Fibroblast of lung (primary cell): ENCODE measurements at regions not wholly inside any gene's neighbourhood (a gene's known extent, or its start where the extent isn't known, plus 50 kb on each side); places are given as distances from the start of the nearest gene placed in this dataset.
"Not testable (repeated sequence)": the region's sequence is repeated elsewhere in the genome, so short reads cannot be mapped to it uniquely, and the experiment has no call there.

ENCODE experiments used
- DNase-seq, 2 donors: peaks; one replicate each; pipeline versions ENCODE4 v3.0.0 to v3.0.0-alpha.2; 2010; ENCODE audit warnings: low read depth in 2 of 2
- H2AFZ ChIP-seq: 2 replicates; pipeline ENCODE4 v1.5.1; 2012; ENCODE audit warnings: low read length, control low read depth, inconsistent platforms
- H3K27ac ChIP-seq: 2 replicates; pipeline ENCODE4 v1.5.1; 2011; ENCODE audit warnings: low read length, control low read depth; ENCODE audit not compliant: insufficient read depth
- H3K27me3 ChIP-seq: 2 replicates; pipeline ENCODE4 v1.5.1; 2011; ENCODE audit warnings: mild to moderate bottlenecking, low read length; ENCODE audit not compliant: control insufficient read depth, insufficient read depth
- H3K36me3 ChIP-seq: 2 replicates; pipeline ENCODE4 v1.5.1; 2011; ENCODE audit warnings: low read length; ENCODE audit not compliant: control insufficient read depth, insufficient read depth
- H3K4me1 ChIP-seq: 2 replicates; pipeline ENCODE4 v1.5.1; 2011; ENCODE audit warnings: low read length; ENCODE audit not compliant: control insufficient read depth, insufficient read depth; ENCODE audit errors: extremely low read depth
- H3K4me2 ChIP-seq: 2 replicates; pipeline ENCODE4 v1.5.1; 2011; ENCODE audit warnings: low read length, control low read depth; ENCODE audit not compliant: insufficient read depth; ENCODE audit errors: extremely low read depth
- H3K4me3 ChIP-seq, 4 experiments: fragments of 200-600 bp in 1 of 4; sonication (generic) in 1 of 4; replicated peaks in 1 of 4; 2 replicates each; pipeline ENCODE4 v1.5.1; 2011 to 2016; ENCODE audit warnings: low read length in 4 of 4, low read depth in 3 of 4, mild to moderate bottlenecking in 3 of 4, control low read depth in 2 of 4, inconsistent platforms in 1 of 4, mixed read lengths in 1 of 4; ENCODE audit not compliant: insufficient read depth in 1 of 4; ENCODE audit errors: control extremely low read depth in 1 of 4
- H3K79me2 ChIP-seq: 2 replicates; pipeline ENCODE4 v1.5.1; 2012; ENCODE audit warnings: mild to moderate bottlenecking, low read length, inconsistent platforms; ENCODE audit not compliant: control insufficient read depth, insufficient read depth
- H3K9ac ChIP-seq: 2 replicates; pipeline ENCODE4 v1.5.1; 2011; ENCODE audit warnings: mild to moderate bottlenecking, low read length, control low read depth; ENCODE audit not compliant: insufficient read depth
- H3K9me3 ChIP-seq: 2 replicates; pipeline ENCODE4 v1.5.1; 2012; ENCODE audit warnings: low read depth, low read length; ENCODE audit not compliant: control insufficient read depth, insufficient read depth
- H4K20me1 ChIP-seq: 2 replicates; pipeline ENCODE4 v1.5.1; 2011; ENCODE audit warnings: low read length; ENCODE audit not compliant: control insufficient read depth, insufficient read depth; ENCODE audit errors: extremely low read depth
- CTCF ChIP-seq, 2 donors: IDR thresholded peaks in 1 of 2; conservative IDR thresholded peaks in 1 of 2; 1 replicate in 1 of 2; 2 replicates in 1 of 2; pipeline ENCODE4 v1.5.1; 2011 to 2012; ENCODE audit warnings: low read length in 2 of 2, control low read depth in 1 of 2, inconsistent platforms in 1 of 2, low read depth in 1 of 2, mild to moderate bottlenecking in 1 of 2
- EZH2 ChIP-seq: IDR thresholded peaks from 2 replicates; pipeline ENCODE4 v1.5.1; 2012; ENCODE audit warnings: low read length, control low read depth, mild to moderate bottlenecking; ENCODE audit errors: missing control alignments

DNA sequence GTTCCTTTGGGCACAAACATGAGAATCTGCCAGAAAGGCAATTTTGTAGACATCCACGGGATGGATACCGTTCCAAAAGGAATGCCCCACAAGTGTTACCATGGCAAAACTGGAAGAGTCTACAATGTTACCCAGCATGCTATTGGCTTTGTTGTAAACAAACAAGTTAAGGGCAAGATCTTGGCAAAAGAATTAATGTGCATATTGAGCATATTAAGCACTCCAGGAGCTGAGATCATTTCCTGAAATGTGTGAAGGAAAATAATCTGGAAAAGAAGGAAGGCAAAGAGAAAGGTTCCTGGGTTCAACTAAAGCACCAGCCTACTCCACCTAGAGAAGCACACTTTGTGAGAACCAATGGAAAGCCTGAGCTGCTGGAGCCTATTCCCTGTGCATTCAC is 103.9 kb upstream of the ARG1 start:
- Histone ChIP-seq H3K79me2 (no peaks in the 10 kb centered on the region), H3K4me2 (no peak overlapping the region), H4K20me1 (no peaks in the 10 kb centered on the region), H3K4me3 (no peak overlapping the region), H3K4me1 (no peaks in the 10 kb centered on the region), H3K27ac (no peak overlapping the region), H3K9ac (no peak overlapping the region), H3K27me3 (no peaks in the 10 kb centered on the region), H3K9me3 (no peaks in the 10 kb centered on the region), H3K36me3 (no peaks in the 10 kb centered on the region), H2AFZ (no peak overlapping the region)
- TF ChIP-seq CTCF (conservative IDR thresholded peaks at IDR 0.05 in 1 of 2, IDR thresholded peaks at IDR 0.05 in 1 of 2; ENCODE audit: low read depth in 1 of 2, low read length in 2 of 2) (no peak), EZH2 (no peak)
- no peak for DNase-seq

- Histone ChIP-seq H3K4me3 (no peak overlapping the region), H3K4me1 (no peaks in the 10 kb centered on the region), H3K4me2 (no peak overlapping the region), H3K79me2 (no peaks in the 10 kb centered on the region), H2AFZ (no peak overlapping the region), H3K27ac (no peak overlapping the region), H4K20me1 (no peaks in the 10 kb centered on the region), H3K36me3 (no peaks in the 10 kb centered on the region), H3K27me3 (no peaks in the 10 kb centered on the region), H3K9ac (no peak overlapping the region), H3K9me3 (no peaks in the 10 kb centered on the region)
- DNase-seq, result no peak
- TF ChIP-seq EZH2, result no peak
- no peak for TF ChIP-seq CTCF (conservative IDR thresholded peaks at IDR 0.05 in 1 of 2, IDR thresholded peaks at IDR 0.05 in 1 of 2; ENCODE audit: low read depth in 1 of 2, low read length in 2 of 2)
Observed at GRCh38 chr6:131470534-131470933, 102.5 kb upstream of the ARG1 start.

DNA sequence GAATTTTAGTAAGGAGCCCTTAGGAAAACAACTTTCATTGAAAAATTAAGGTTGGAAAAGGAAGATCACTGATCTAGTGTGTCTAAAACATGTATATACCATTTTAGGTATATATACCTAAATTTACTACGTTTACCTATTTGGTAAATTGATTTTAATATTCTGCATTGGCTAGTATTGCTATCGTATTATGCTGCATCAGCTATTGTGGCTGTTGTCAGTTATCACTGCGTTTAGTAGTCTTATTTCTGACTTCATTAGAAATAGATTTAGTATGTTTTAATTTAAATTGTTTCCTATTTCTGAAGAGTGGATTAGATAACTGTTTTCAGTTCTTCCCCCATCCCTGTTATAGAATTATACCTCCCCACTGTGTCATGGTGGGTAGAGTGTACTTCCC is 101.7 kb upstream of the ARG1 start:
- no peaks in the 10 kb centered on the region for H3K27me3 ChIP-seq
- no peaks in the 10 kb centered on the region for H3K9me3 ChIP-seq
- H3K79me2 ChIP-seq, result no peaks in the 10 kb centered on the region
- no peaks in the 10 kb centered on the region for H4K20me1 ChIP-seq
- no peak for TF ChIP-seq CTCF (conservative IDR thresholded peaks at IDR 0.05 in 1 of 2, IDR thresholded peaks at IDR 0.05 in 1 of 2; ENCODE audit: low read depth in 1 of 2, low read length in 2 of 2)
- TF ChIP-seq EZH2, result no peak
- H3K27ac ChIP-seq, result no peak overlapping the region
- H3K36me3 ChIP-seq, result no peaks in the 10 kb centered on the region
- no peak for DNase-seq
- H3K4me1 ChIP-seq, result no peaks in the 10 kb centered on the region
- H3K9ac ChIP-seq, result no peak overlapping the region
- no peak overlapping the region for H3K4me2 ChIP-seq
- no peak overlapping the region for H2AFZ ChIP-seq
- H3K4me3 ChIP-seq, result no peak overlapping the region

DNA sequence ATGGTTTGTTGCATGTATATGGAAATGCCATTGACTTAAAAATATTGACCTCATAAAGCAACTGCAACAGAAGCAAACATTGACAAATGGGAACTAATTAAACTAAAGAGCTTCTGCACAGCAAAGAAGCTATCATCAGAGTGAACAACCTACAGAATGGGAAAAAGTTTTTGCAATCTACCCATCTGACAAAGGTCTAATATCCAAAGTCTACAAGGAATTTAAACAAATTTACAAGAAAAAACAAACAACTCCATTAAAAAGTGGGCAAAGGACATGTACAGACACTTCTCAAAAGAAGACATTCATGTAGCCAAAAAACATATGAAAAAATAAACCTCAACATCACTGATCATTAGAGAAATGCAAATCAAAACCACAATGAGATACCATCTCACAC is 99.7 kb upstream of the ARG1 start:
- H3K4me2 ChIP-seq, DNase-seq, H3K79me2 ChIP-seq, H3K27ac ChIP-seq, H3K36me3 ChIP-seq, H3K9ac ChIP-seq, H3K9me3 ChIP-seq, H4K20me1 ChIP-seq, H3K4me3 ChIP-seq, H3K27me3 ChIP-seq, H3K4me1 ChIP-seq, H2AFZ ChIP-seq: not testable (repeated sequence)
